D721Med (cell line): ENCODE measurements at regions not wholly inside any gene's neighbourhood (a gene's known extent, or its start where the extent isn't known, plus 50 kb on each side); places are given as distances from the start of the nearest gene placed in this dataset.

Source experiments
- DNase-seq: peaks from one replicate; pipeline ENCODE4 v3.0.0; 2011; ENCODE audit warnings: low spot score; ENCODE audit not compliant: insufficient read length
- FAIRE-seq: peaks from 2 replicates; lab custom pipeline; 2011; peaks lifted over from hg19 to GRCh38; lab: Jason Lieb, UNC
- TF ChIP-seq, protein P1 (sequence below): IDR thresholded peaks from 2 replicates; pipeline ENCODE4 v1.5.1; 2012; ENCODE audit warnings: mild to moderate bottlenecking, control low read depth; ENCODE audit not compliant: insufficient read depth; ENCODE audit errors: missing control alignments

DNA sequence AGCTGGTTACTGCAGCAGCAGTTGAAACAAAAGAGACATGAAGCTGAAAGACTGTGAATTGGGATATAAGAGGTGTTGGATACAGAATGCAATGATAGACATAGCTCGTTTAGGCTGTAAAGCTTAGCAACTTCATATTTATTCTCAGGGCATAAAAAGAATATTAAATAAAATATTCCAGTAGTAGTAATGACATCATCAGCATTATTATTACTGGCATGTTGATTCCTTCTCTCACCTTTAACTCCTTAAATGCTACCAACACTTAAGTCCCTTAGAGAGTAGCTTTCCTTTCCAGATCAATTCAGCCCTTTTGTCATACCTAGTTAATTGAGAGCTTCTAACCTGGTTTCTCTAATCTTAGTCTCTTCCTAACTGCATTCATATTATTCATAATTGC lies 81.4 kb upstream of the STXBP5 start:
- TF ChIP-seq, protein P1, sequence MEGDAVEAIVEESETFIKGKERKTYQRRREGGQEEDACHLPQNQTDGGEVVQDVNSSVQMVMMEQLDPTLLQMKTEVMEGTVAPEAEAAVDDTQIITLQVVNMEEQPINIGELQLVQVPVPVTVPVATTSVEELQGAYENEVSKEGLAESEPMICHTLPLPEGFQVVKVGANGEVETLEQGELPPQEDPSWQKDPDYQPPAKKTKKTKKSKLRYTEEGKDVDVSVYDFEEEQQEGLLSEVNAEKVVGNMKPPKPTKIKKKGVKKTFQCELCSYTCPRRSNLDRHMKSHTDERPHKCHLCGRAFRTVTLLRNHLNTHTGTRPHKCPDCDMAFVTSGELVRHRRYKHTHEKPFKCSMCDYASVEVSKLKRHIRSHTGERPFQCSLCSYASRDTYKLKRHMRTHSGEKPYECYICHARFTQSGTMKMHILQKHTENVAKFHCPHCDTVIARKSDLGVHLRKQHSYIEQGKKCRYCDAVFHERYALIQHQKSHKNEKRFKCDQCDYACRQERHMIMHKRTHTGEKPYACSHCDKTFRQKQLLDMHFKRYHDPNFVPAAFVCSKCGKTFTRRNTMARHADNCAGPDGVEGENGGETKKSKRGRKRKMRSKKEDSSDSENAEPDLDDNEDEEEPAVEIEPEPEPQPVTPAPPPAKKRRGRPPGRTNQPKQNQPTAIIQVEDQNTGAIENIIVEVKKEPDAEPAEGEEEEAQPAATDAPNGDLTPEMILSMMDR: no peak
- DNase-seq (no peak), FAIRE-seq (no peak)

DNA sequence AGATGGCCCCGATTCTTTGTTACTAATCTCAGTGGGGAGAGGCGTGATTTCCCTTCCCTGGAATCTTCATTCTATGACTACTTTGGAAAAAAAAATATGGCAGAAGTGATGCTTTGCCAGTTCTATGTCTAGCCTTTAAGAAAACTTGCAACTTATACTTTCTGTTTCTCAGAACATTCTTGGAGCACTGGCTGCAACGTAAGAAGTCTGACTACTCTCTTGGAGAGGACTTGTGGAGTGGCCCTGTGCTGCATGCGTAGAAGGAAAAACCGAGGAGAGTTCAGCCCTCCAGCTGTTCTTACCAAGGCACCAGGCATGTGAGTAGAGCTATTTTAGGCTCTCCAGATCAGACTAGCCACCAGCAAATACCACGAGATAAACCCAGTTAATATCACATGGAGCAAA lies 77.6 kb upstream of the STXBP5 start:
- FAIRE-seq (no peak), DNase-seq (no peak)
- TF ChIP-seq, protein P1: no peak

DNA sequence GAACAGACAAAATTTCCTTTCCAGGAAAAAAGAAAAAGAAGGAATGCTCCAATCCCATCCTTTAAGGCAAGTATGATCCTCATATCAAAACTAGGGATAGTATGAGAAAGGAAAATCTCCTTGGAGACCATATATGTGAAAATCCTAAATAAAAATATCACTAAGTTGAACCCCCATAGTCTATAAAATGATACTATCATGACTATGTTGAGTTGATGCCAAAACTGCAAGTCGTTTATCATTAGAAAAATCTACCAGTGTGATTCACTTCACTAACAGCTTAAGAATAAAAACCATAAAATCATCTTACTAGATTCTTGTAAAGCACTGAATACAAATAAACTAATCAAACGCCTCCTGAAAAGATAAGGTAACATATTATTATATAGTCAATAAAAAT lies 76.6 kb upstream of the STXBP5 start:
- TF ChIP-seq, protein P1: no peak
- FAIRE-seq: no peak
- DNase-seq: no peak

DNA sequence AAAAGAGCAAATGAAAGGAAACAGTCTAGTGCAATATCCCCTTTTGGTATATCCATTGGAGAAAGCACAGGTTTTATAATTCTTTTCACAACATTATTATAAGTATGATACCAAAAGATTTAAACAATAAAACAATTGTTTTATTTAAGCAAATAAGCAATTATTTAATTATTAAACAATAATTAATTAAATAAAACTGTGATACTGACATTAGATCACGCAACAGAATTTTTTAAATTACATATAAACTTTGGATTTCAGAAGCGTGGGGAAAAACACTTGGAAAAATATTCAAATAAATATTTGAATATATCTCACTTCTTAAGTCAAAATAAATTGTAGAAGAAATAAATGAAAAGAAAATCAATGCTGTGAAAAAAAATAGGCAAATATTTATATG lies 76.2 kb upstream of the STXBP5 start:
- TF ChIP-seq, protein P1: no peak
- DNase-seq: no peak
- no peak for FAIRE-seq

DNA sequence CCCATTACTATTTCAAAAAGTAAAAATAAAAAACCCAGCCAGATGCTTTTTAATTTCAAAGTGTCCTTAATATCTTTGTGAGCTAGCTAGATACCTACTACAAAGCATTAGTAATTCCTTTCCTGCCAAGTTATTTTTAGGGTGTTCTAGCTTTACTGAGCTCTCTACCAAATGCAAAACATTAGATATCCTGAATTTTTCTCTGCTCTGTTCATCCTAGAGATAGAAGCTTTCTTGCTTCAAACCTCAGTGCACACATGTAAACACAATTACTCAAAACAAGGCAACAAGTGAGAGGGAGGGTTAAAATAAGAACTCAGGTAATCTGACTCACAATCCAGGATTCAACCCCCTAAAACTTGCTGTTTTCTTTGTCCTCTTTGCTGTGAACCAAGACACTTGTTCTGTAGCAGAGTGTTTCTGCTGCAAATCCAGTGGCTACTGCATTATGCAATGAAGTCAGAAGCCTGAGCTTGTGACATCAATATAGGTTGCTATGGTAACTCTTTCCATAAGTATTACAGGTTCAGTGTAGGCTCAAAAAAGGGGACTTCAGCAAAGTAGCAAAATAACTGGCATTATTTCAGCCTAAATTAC lies 72.6 kb upstream of the STXBP5 start:
- TF ChIP-seq, protein P1: no peak
- FAIRE-seq (no peak), DNase-seq (no peak)

DNA sequence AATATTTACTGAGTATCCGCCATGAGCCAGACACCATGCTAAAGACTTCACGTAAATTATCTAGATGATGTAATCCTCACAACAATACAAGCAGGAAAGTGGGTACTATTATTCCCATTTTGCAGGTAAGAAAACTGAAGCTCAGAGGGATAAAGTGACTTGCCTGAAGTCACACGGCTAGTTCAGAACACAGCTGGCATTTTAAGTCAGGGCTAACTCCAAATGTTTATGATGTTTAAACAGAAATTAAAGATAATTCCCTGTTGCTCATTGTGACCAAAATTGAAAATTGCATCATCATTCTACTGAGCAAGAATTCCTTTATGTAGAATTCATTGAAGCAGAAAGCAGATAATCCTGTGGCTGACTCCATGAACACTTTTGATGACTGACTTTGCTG lies 71.3 kb upstream of the STXBP5 start:
- FAIRE-seq (no peak), DNase-seq (no peak)
- TF ChIP-seq, protein P1: no peak

DNA sequence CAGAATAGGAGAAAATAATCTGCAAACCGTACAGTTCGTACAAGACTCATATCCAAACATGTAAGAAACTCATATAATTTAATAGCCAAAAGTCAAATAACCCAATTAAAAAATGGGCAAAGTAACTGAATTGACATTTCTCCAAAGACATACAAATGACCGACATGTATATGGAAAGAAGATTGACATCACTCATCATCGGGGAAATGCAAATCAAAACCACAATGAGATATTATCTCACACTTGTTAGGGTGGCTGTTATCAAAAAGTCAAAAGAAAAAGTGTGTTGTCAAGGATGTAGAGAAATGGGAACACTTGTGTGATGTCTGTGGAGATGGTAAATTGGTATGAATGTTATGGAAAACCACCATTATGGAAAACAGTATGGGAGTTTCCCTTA lies 70.5 kb upstream of the STXBP5 start:
- FAIRE-seq: no peak
- TF ChIP-seq, protein P1: no peak
- no peak for DNase-seq
